GM23338 (cell line): ENCODE measurements at regions not wholly inside any gene's neighbourhood (a gene's known extent, or its start where the extent isn't known, plus 50 kb on each side); places are given as distances from the start of the nearest gene placed in this dataset.

Source experiments
- ATAC-seq: fragments of 200-7000 bp; cut with Tn5 transposase; 3 replicates; pipeline ENCODE4 v1.9.1; 2020
- DNase-seq: peaks from one replicate; pipeline ENCODE4 v3.0.0-alpha.2; 2015; ENCODE audit warnings: low spot score
- H2AFZ ChIP-seq: fragments of 200-600 bp; sonication (generic); 2 replicates; pipeline ENCODE4 v1.8.0; 2016; ENCODE audit warnings: antibody characterized with exemption, mild to moderate bottlenecking, moderate library complexity
- H3F3A ChIP-seq: fragments of 200-600 bp; sonication (generic); replicated peaks from 2 replicates; pipeline ENCODE4 v1.8.0; 2017; ENCODE audit warnings: antibody characterized with exemption, mixed run types, low read depth
- H3K27ac ChIP-seq: fragments of 200-600 bp; sonication (generic); 2 replicates; pipeline ENCODE4 v1.6.1; 2016; ENCODE audit warnings: low read depth
- H3K27me3 ChIP-seq: fragments of 200-600 bp; sonication (generic); 2 replicates; pipeline ENCODE4 v1.8.0; 2016; ENCODE audit warnings: mild to moderate bottlenecking, mixed run types, moderate library complexity; ENCODE audit not compliant: insufficient read depth
- H3K36me3 ChIP-seq: fragments of 200-600 bp; sonication (generic); 2 replicates; pipeline ENCODE4 v1.8.0; 2016; ENCODE audit warnings: mild to moderate bottlenecking; ENCODE audit not compliant: insufficient read depth
- H3K4me1 ChIP-seq: fragments of 200-600 bp; sonication (generic); 2 replicates; pipeline ENCODE4 v1.8.0; 2016; ENCODE audit warnings: mild to moderate bottlenecking, moderate library complexity; ENCODE audit not compliant: insufficient read depth
- H3K4me2 ChIP-seq: fragments of 200-600 bp; sonication (generic); 2 replicates; pipeline ENCODE4 v1.7.1; 2017; ENCODE audit warnings: mixed run types
- H3K4me3 ChIP-seq: fragments of 200-600 bp; sonication (generic); 2 replicates; pipeline ENCODE4 v1.6.1; 2016; ENCODE audit warnings: mixed run types
- H3K79me2 ChIP-seq: fragments of 200-600 bp; sonication (generic); replicated peaks from 2 replicates; pipeline ENCODE4 v1.8.0; 2017; ENCODE audit warnings: mild to moderate bottlenecking; ENCODE audit not compliant: insufficient read depth
- H3K9me2 ChIP-seq: fragments of 200-600 bp; sonication (generic); 2 replicates; pipeline ENCODE4 v1.8.0; 2017; ENCODE audit not compliant: insufficient read depth
- H4K20me1 ChIP-seq: fragments of 200-600 bp; sonication (generic); replicated peaks from 2 replicates; pipeline ENCODE4 v1.8.0; 2017; ENCODE audit warnings: mild to moderate bottlenecking; ENCODE audit not compliant: insufficient read depth
- H3K27ac Mint-ChIP-seq: 2 replicates; pipeline ENCODE4 v1.8.0; 2020; ENCODE audit warnings: inconsistent platforms, mild to moderate bottlenecking, moderate library complexity, mixed read lengths
- H3K27me3 Mint-ChIP-seq: 3 replicates; pipeline ENCODE4 v1.8.0; 2022; ENCODE audit warnings: low read depth, mild to moderate bottlenecking, moderate library complexity, mixed read lengths, inconsistent platforms; ENCODE audit not compliant: insufficient read depth, poor library complexity
- H3K36me3 Mint-ChIP-seq: 3 replicates; pipeline ENCODE4 v1.8.0; 2021; ENCODE audit warnings: low read depth, mild to moderate bottlenecking, inconsistent platforms, moderate library complexity, mixed read lengths
- H3K4me1 Mint-ChIP-seq: 3 replicates; pipeline ENCODE4 v1.8.0; 2020; ENCODE audit warnings: mild to moderate bottlenecking, inconsistent platforms, mixed read lengths
- H3K4me3 Mint-ChIP-seq: 3 replicates; pipeline ENCODE4 v1.8.0; 2021; ENCODE audit warnings: moderate library complexity, mild to moderate bottlenecking, inconsistent platforms, mixed read lengths
- H3K9me3 Mint-ChIP-seq: 3 replicates; pipeline ENCODE4 v1.8.0; 2020; ENCODE audit warnings: moderate library complexity, mild to moderate bottlenecking, inconsistent platforms, mixed read lengths
- CREB1 ChIP-seq: fragments of 250-450 bp; sonication (Bioruptor Pico); IDR thresholded peaks from 2 replicates; pipeline ENCODE4 v1.5.0; 2020; ENCODE audit warnings: low read depth, mild to moderate bottlenecking, moderate library complexity
- CTCF ChIP-seq, 2 experiments: fragments of 200-600 bp in 1 of 2; sonication (generic) in 1 of 2; conservative IDR thresholded peaks; 2 replicates each; pipeline versions ENCODE4 v1.5.1 to v1.6.1; 2016 to 2017; ENCODE audit warnings: antibody characterized with exemption in 2 of 2, low read depth in 2 of 2, mild to moderate bottlenecking in 2 of 2, moderate library complexity in 1 of 2
- ETS1 ChIP-seq: IDR thresholded peaks from 2 replicates; pipeline ENCODE4 v1.6.1; 2016; ENCODE audit warnings: antibody characterized with exemption
- EZH2 ChIP-seq: fragments of 200-600 bp; sonication (generic); IDR thresholded peaks from one replicate; pipeline ENCODE4 v1.8.0; 2017; ENCODE audit warnings: antibody characterized with exemption, mild to moderate bottlenecking, low read depth; ENCODE audit not compliant: unreplicated experiment
- EZH2phosphoT487 ChIP-seq: fragments of 200-600 bp; sonication (generic); IDR thresholded peaks from one replicate; pipeline ENCODE4 v1.8.1; 2018; ENCODE audit warnings: antibody characterized with exemption; ENCODE audit not compliant: unreplicated experiment
- JUNB ChIP-seq: IDR thresholded peaks from one replicate; pipeline ENCODE4 v1.6.1; 2016; ENCODE audit warnings: antibody characterized with exemption; ENCODE audit not compliant: unreplicated experiment
- NANOG ChIP-seq: IDR thresholded peaks from 2 replicates; pipeline ENCODE4 v1.6.1; 2016; ENCODE audit warnings: antibody characterized with exemption, borderline replicate concordance
- POLR2AphosphoS5 ChIP-seq: IDR thresholded peaks from 2 replicates; pipeline ENCODE4 v1.6.1; 2016; ENCODE audit warnings: antibody characterized with exemption, low read depth
- REST ChIP-seq: IDR thresholded peaks from one replicate; pipeline ENCODE4 v1.6.1; 2018; ENCODE audit warnings: antibody characterized with exemption; ENCODE audit not compliant: unreplicated experiment
- STAT1 ChIP-seq: IDR thresholded peaks from one replicate; pipeline ENCODE4 v1.6.1; 2016; ENCODE audit warnings: antibody characterized with exemption; ENCODE audit not compliant: unreplicated experiment
- ZNF114 ChIP-seq: fragments of 250-450 bp; sonication (Bioruptor Pico); IDR thresholded peaks from 2 replicates; pipeline ENCODE4 v1.5.0; 2020; ENCODE audit warnings: mild to moderate bottlenecking, moderate library complexity
- ZNF331 ChIP-seq: fragments of 250-450 bp; sonication (Bioruptor Pico); IDR thresholded peaks from 2 replicates; pipeline ENCODE4 v1.5.0; 2020; ENCODE audit warnings: low read depth, mild to moderate bottlenecking, moderate library complexity

- TF ChIP-seq REST (no peak), ZNF114 (no peak), ZNF331 (CRISPR knock-in tag) (no peak), EZH2 (no peak), ETS1 (no peak), JUNB (no peak), NANOG (no peak), POLR2AphosphoS5 (no peak), CREB1 (no peak), EZH2phosphoT487 (no peak), STAT1 (no peak)
Observed at GRCh38 chr9:16272776-16273175, 597.7 kb downstream of the BNC2 start (continued).

GRCh38 chr9:16275795-16276624 lies 594.5 kb downstream of the BNC2 start:
- H3K79me2 ChIP-seq = no peaks in the 10 kb centered on the region
- no peaks in the 10 kb centered on the region for H3K36me3 ChIP-seq
- DNase-seq (no peak), ATAC-seq (no peak)
- H3K27ac Mint-ChIP-seq = no peak overlapping the region
- no peaks in the 10 kb centered on the region for H3K9me2 ChIP-seq
- no peaks in the 10 kb centered on the region for H4K20me1 ChIP-seq
- no peak overlapping the region for H2AFZ ChIP-seq
- H3K27me3 ChIP-seq = no peaks in the 10 kb centered on the region
- peaks cover 11% of the 10 kb centered on the region for H3K4me1 ChIP-seq
- H3F3A ChIP-seq = no peaks in the 10 kb centered on the region
- H3K36me3 Mint-ChIP-seq = no peaks in the 10 kb centered on the region
- H3K4me3 ChIP-seq = no peak overlapping the region
- no peaks in the 10 kb centered on the region for H3K9me3 Mint-ChIP-seq
- H3K27ac ChIP-seq = no peak overlapping the region
- H3K4me2 ChIP-seq = no peak overlapping the region
- peaks cover 11% of the 10 kb centered on the region for H3K4me1 Mint-ChIP-seq
- no peak overlapping the region for H3K4me3 Mint-ChIP-seq
- peaks cover 5% of the 10 kb centered on the region for H3K27me3 Mint-ChIP-seq
- TF ChIP-seq CTCF (conservative IDR thresholded peaks at IDR 0.05; ENCODE audit: low read depth in 2 of 2) = no peak
- no peak for TF ChIP-seq STAT1
- no peak for TF ChIP-seq REST
- TF ChIP-seq EZH2 = no peak
- no peak for TF ChIP-seq EZH2phosphoT487
- TF ChIP-seq ETS1 = no peak
- no peak for TF ChIP-seq ZNF331 (CRISPR knock-in tag)
- TF ChIP-seq POLR2AphosphoS5 = no peak
- TF ChIP-seq JUNB = no peak
- TF ChIP-seq ZNF114 = no peak
